ENCODE measurements at regions not wholly inside any gene's neighbourhood (a gene's known extent, or its start where the extent isn't known, plus 50 kb on each side); places are given as distances from the start of the nearest gene placed in this dataset.

DNA sequence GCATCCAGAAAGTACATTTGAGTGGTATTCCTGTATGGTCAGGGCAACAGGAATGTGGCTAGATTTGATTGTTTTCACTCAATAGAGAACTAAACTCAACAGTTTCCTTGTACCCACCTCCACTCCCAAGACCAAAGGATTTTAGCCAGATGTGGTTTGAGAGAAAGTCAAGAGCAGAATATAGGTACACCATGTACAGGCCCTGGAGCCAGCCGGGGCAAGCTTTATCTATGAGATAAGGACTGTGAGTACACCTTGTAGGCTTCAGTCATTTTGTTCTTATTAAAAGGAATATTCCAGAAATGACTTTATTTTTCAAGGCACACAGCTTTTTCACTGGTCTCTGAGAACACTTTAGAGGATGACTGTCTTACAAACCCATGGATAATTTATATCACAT lies 192.4 kb upstream of the JUN start:
- TF ChIP-seq, protein P1, sequence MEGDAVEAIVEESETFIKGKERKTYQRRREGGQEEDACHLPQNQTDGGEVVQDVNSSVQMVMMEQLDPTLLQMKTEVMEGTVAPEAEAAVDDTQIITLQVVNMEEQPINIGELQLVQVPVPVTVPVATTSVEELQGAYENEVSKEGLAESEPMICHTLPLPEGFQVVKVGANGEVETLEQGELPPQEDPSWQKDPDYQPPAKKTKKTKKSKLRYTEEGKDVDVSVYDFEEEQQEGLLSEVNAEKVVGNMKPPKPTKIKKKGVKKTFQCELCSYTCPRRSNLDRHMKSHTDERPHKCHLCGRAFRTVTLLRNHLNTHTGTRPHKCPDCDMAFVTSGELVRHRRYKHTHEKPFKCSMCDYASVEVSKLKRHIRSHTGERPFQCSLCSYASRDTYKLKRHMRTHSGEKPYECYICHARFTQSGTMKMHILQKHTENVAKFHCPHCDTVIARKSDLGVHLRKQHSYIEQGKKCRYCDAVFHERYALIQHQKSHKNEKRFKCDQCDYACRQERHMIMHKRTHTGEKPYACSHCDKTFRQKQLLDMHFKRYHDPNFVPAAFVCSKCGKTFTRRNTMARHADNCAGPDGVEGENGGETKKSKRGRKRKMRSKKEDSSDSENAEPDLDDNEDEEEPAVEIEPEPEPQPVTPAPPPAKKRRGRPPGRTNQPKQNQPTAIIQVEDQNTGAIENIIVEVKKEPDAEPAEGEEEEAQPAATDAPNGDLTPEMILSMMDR (IDR thresholded peaks at IDR 0.05 in 8 of 11, conservative IDR thresholded peaks at IDR 0.05 in 3 of 11), result no peak
- no peak for TF ChIP-seq POLR2AphosphoS5 (IDR thresholded peaks at IDR 0.05)

Data from spleen (tissue), 7 donors.